Dendritic cell treated with granulocyte-macrophage colony-stimulating factor and Interleukin-4, amounts not matched to agents 40 ng/mL and 50 ng/mL, for 4 days (primary cell): ENCODE measurements at regions not wholly inside any gene's neighbourhood (a gene's known extent, or its start where the extent isn't known, plus 50 kb on each side); places are given as distances from the start of the nearest gene placed in this dataset.

Source experiments
- H3K27ac Mint-ChIP-seq: one replicate; pipeline ENCODE4 v1.8.0; 2022; ENCODE audit warnings: mild to moderate bottlenecking, mixed read lengths
- H3K27me3 Mint-ChIP-seq: one replicate; pipeline ENCODE4 v1.8.0; 2022; ENCODE audit warnings: mild to moderate bottlenecking, mixed read lengths
- H3K36me3 Mint-ChIP-seq: one replicate; pipeline ENCODE4 v1.8.0; 2022; ENCODE audit warnings: low read depth, mixed read lengths
- H3K4me1 Mint-ChIP-seq: one replicate; pipeline ENCODE4 v1.8.0; 2022; ENCODE audit warnings: low read depth, mixed read lengths
- H3K4me3 Mint-ChIP-seq: one replicate; pipeline ENCODE4 v1.8.0; 2022; ENCODE audit warnings: mild to moderate bottlenecking, moderate library complexity, mixed read lengths
- H3K9me3 Mint-ChIP-seq: one replicate; pipeline ENCODE4 v1.8.0; 2022; ENCODE audit warnings: mixed read lengths
- intact Hi-C: fragments of 100-400 bp; cut with micrococcal nuclease; formaldehyde crosslinking; loops from one replicate; pipeline ENCODE4 v1.15.0; 2022

DNA sequence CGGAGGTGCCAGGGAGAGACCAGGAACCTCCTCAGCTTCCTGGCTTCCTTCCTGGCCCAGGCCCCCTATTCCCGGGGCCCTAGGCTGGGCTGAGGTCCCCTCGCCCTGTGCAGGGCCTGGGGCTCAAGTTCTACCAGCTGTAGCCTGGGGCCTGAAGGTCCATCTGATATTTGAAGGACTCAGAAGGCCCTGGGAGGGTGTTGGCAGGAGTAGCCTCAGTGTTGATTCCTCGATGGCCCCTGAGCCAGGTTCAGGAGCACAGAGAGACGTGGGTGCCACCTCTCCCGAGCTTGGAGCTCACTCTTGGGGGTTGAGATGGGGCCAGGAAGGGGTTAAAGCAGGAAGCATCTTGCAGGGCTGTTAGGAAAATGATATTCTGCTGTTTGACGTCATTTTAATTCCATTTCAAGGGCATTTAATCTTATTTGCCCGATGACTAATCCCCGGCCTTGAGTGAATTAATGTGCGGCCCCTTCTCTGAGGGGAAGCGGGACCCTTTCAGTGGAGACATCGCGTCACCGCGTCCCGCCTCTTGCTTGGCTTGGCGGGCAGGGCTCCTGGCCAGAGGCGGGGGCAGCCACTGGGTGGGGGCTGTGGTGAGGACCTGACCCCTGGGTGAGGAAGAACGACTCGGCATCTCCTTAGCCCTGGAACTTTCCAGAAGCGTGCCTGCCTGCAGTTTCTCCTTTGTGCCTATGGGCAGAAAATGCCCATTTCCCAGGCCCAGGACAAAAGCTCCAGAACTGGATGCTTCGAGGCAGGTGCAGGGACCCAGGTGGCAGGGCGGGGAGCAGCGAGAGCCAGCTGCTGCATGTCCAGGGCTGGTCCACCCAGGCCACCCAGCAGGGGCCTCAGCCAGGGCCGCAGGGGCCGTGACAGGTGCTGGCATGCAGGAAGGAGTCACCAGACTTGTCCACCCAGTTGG is 158.3 kb downstream of the KIF26A start:
- no peaks in the 10 kb centered on the region for H3K27me3 Mint-ChIP-seq
- H3K9me3 Mint-ChIP-seq = peaks cover 7% of the 10 kb centered on the region
- no peak overlapping the region for H3K4me3 Mint-ChIP-seq
- no peak overlapping the region for H3K27ac Mint-ChIP-seq
- no peaks in the 10 kb centered on the region for H3K36me3 Mint-ChIP-seq
- intact Hi-C loops = no loop called here
- H3K4me1 Mint-ChIP-seq = no peaks in the 10 kb centered on the region

DNA sequence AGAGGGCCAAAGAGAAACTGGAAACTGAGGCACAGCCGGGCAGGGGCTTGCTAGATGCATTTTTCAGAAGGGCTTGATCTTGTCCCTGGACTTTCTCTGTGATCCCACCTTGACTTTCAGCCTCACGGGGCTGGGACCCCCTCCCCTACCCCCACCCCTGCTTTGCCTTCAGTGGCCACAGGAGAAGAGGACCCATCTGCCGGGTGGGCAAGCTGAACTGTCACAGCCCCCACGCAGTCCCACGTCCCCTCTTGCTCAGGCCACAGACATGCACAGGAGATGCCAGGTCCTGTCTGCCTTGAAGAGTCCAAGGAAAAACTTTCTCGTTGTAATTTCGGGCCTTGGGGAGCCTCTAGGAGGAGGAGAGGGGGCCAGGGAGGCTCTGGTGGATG is 158.9 kb downstream of the KIF26A start:
- no peaks in the 10 kb centered on the region for H3K4me1 Mint-ChIP-seq
- H3K27ac Mint-ChIP-seq = no peak overlapping the region
- no peaks in the 10 kb centered on the region for H3K36me3 Mint-ChIP-seq
- intact Hi-C loops = no loop called here
- H3K4me3 Mint-ChIP-seq = no peak overlapping the region
- H3K27me3 Mint-ChIP-seq = no peaks in the 10 kb centered on the region
- peaks cover 11% of the 10 kb centered on the region for H3K9me3 Mint-ChIP-seq

DNA sequence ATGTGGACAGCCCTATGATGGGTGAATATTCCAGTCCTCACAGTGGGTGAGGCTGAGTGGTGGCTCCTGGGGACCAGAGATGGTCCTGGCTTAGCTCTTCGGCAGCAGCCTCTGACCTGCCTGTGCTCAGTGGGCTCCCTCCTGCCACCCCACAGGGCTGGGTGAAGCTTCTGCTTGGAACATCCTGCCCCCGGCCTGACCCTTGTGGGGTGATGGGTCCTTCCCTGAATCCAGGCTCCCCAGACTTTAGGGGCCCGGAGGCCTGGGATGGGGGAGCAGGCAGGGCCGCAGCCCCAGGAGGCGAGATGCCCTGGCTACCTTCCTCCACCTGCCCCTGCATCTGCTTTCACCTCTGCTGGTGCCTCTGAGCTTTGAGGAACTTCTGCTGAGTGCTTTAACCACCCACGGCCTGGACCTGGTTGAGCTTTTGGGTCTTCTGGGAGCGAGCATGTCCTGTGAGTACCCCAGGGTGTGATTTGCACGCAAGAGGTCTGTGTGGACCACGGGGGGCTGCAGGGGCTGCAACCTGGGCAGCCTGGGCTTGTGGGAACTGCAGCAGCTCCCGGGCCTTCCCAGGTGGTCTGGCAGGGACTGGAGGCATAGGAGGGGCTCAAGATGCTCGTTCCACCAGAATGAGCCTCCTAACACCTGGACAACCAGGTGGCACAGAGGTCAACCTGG is 159.5 kb downstream of the KIF26A start:
- H3K4me3 Mint-ChIP-seq = no peak overlapping the region
- no peak overlapping the region for H3K27ac Mint-ChIP-seq
- H3K4me1 Mint-ChIP-seq = no peaks in the 10 kb centered on the region
- no peaks in the 10 kb centered on the region for H3K27me3 Mint-ChIP-seq
- no peaks in the 10 kb centered on the region for H3K36me3 Mint-ChIP-seq
- intact Hi-C loops = no loop called here
- peaks cover 11% of the 10 kb centered on the region for H3K9me3 Mint-ChIP-seq

DNA sequence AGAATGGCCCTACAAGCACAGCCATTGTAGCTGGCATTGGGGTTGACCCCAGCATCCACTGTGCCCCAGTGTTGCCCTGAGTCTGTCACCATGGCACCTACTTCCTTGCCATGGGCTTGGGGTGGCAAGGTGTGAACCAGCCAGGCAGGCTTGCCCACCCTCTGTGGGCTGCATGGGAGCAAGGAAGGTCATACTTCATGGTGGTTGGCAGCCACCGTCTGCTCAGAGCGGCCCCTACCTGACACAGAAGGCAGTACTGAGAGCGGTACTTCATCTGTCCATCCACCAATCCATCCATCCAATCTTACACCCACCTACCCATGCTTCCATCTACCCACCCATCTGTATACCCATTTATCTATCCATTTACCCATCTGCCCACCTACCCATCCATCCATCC is 160.1 kb downstream of the KIF26A start:
- no peaks in the 10 kb centered on the region for H3K4me1 Mint-ChIP-seq
- H3K27ac Mint-ChIP-seq = no peak overlapping the region
- H3K4me3 Mint-ChIP-seq = no peak overlapping the region

DNA sequence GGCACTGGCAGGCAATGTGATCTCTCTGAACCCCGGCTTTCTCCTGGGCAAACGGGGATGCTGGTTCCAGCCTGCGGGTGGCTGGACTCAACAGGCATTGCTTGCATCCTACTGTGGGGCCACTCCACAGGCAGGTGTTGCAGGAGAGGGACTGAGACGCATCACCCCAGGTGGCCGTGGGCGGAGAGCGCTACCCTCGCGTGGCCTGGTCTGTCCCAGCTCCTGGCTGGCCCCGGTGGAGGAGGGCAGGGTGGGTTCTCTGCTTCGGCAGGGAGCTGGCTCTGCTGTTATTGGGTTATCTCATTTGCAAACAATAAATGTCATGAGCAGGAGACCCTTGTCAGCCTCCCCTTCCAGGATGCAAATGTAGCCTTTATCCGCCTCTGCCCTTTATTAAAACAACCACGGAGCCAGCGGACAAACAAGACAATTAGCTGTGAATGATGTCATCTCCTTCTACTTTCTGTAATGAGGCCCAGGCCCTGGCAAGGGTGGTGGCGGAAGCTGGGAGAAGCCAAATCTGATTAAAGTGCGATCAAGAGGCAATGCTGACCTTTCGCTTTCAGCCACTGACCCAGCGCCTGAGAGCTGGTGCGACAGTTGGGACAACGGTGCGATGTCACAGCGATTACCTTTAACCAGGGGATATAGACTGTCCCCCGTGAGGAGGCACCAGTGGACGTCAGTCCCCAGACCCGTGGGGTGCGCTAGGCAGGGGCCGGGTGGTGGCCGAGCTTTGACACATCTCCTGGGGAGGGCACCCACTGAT is 161.8 kb downstream of the KIF26A start:
- Mint-ChIP-seq H3K36me3 (no peaks in the 10 kb centered on the region), H3K4me3 (no peak overlapping the region), H3K27ac (no peak overlapping the region), H3K9me3 (peaks cover 11% of the 10 kb centered on the region), H3K27me3 (no peaks in the 10 kb centered on the region), H3K4me1 (no peaks in the 10 kb centered on the region)
- intact Hi-C loops = no loop called here

More for the DNA sequence above, 160.1 kb downstream of the KIF26A start:
- Mint-ChIP-seq H3K27me3 (no peaks in the 10 kb centered on the region), H3K36me3 (no peaks in the 10 kb centered on the region), H3K9me3 (peaks cover 11% of the 10 kb centered on the region)
- intact Hi-C loops = no loop called here

DNA sequence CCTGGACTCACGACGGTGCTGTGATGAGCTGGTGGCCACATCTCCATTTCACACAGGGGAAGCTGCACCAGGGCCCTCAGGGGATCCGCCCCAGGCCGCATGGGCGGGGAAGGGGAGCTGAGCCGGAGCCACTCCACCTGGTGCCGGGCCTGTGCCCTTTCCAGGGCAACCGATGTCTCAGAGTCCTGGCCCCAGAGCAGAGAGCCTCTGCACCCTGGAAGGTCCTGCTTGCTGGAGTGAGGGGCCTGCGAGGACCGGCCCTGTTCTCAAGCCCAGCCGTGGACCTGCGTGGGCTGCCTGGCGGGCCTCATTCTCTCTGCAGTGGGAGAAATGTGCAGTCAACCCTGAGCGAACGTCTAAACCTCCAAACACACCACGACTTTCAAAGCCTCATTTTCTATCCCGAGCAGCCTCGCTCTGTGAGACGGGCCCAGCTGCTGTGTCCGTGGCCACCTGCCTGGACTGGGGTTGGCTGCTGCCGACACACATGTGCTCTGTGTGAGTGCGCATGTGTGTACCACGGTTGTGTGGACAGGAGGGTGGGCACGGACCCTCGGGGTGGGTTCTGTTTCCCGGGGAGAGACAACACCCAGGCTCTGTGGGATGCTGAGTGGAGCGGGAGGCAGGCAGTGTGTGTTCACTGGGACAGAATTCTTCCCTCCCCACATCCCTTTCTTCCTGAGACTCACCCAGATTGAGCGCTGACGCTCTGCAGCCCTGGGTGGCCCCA is 163.5 kb downstream of the KIF26A start:
- Mint-ChIP-seq H3K27me3 (no peaks in the 10 kb centered on the region), H3K4me3 (no peak overlapping the region), H3K9me3 (peaks cover 11% of the 10 kb centered on the region), H3K4me1 (no peaks in the 10 kb centered on the region), H3K27ac (no peak overlapping the region), H3K36me3 (no peaks in the 10 kb centered on the region)
- intact Hi-C loops = no loop called here

DNA sequence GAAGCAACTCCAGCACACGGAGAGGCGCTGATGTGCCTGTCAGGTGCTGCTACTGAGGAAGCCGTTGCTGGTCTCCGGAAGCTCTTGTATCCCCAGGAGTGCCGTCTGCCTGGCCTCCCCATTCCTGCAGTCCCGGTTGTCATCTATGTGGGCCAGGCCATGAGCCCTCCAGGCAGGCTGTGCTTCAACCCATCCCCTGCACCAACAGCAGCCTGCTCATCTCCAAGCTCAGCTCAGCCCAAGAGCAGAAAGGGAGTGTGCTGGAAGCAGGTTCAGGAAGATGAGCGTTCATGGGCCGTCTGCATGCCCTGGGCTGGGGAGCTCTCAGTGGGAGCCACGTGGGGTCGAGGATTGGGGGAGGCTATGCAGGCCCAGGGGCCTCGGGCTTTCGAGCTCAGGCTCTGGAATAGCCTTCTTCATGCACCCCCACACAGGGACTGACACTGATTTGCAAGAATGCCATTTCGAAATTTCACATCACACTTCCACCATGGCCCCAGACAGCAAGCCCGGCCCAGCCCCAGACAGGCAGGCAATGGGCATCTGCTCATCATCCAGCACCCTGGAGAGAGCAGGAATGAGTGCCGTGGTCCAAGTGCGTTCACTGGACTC is 164.5 kb downstream of the KIF26A start:
- no peaks in the 10 kb centered on the region for H3K27me3 Mint-ChIP-seq
- intact Hi-C loops = no loop called here

DNA sequence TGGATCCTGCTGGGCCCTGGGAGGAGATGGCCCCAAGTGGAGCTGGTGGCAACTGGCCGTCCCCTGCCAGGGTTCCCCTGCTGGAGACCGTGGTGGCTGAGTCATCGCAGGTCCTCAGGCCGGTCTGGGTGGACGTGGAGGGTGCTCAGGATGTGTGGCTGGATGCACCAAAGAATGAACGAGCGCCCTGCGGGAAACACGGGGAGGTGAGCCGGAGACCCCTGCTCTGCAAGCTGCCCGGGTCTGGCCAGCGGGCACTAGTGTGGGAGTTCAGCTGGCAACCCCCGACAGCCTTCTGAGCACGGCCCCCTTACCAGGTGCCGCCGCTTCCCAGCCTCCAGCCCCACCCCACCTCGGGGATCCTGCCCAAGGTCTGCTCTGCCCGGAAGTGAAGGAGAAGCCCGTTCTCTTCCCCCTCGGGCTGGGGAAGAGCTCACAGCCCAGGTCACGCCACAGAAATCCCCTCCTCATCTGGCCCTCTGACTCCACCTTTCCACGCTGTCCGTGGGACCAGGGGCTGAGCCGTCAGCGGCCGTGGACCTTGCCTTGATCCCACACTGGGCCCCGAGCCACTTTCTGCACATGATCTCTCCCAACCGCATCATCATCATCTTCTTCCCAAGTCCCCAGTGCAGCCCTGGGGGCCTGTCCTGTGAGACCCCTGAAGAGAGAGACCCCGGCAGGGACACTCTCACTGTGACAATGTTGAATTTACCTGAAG is 165.5 kb downstream of the KIF26A start:
- Mint-ChIP-seq H3K27me3 (no peaks in the 10 kb centered on the region), H3K9me3 (peaks cover 11% of the 10 kb centered on the region), H3K4me1 (no peaks in the 10 kb centered on the region), H3K36me3 (no peaks in the 10 kb centered on the region), H3K4me3 (no peak overlapping the region), H3K27ac (no peak overlapping the region)
- intact Hi-C loops = no loop called here

More for the DNA sequence above, 164.5 kb downstream of the KIF26A start:
- Mint-ChIP-seq H3K4me3 (no peak overlapping the region), H3K36me3 (no peaks in the 10 kb centered on the region), H3K4me1 (no peaks in the 10 kb centered on the region), H3K9me3 (peaks cover 11% of the 10 kb centered on the region), H3K27ac (no peak overlapping the region)

DNA sequence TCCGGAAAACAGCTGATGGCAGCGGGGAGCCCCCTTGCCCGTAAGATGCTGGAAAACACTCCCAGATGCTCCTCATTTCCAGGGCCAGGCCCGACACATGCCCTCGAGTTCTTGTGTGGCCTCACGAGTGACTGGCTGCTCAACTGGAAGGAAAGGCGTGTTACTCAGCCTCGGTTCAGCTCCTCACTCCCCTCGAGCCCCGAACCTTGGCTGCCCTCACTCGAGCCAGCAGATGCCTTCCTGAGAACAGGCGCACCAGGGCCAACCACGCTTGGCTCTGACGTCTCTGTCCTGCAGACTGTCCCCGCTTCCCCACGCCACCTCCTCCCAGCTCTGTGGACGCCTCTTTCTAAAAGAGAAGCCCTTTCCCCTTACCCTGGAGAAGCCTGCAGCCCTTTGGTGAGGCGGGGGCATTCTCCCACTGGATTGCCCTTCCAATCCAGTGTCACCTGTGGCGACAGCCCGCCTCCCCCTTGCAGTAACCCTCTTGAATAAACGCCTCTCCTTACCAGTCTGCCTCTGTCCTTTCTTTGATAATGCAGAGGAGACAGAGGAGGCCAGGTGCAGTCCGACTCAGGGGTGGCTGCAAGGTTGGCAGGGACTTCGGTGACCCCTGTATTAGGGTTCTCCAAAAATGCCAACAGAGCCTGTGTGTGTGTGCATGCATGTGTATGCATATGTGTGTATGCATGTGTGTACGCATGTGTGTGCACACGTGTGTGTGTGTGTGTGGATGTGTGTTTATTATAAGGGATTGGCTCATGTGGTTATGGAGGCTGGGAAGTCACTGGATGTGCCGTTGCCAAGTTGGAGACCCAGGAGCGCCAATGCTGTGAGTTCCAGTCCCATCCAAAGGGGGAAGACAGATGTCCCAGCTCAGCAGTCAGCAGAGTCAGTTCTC is 166.3 kb downstream of the KIF26A start:
- H3K36me3 Mint-ChIP-seq = no peaks in the 10 kb centered on the region
- H3K27ac Mint-ChIP-seq = no peak overlapping the region
- H3K9me3 Mint-ChIP-seq = peaks cover 11% of the 10 kb centered on the region
- no peaks in the 10 kb centered on the region for H3K4me1 Mint-ChIP-seq
- no peaks in the 10 kb centered on the region for H3K27me3 Mint-ChIP-seq
- intact Hi-C loops = no loop called here
- H3K4me3 Mint-ChIP-seq = no peak overlapping the region

DNA sequence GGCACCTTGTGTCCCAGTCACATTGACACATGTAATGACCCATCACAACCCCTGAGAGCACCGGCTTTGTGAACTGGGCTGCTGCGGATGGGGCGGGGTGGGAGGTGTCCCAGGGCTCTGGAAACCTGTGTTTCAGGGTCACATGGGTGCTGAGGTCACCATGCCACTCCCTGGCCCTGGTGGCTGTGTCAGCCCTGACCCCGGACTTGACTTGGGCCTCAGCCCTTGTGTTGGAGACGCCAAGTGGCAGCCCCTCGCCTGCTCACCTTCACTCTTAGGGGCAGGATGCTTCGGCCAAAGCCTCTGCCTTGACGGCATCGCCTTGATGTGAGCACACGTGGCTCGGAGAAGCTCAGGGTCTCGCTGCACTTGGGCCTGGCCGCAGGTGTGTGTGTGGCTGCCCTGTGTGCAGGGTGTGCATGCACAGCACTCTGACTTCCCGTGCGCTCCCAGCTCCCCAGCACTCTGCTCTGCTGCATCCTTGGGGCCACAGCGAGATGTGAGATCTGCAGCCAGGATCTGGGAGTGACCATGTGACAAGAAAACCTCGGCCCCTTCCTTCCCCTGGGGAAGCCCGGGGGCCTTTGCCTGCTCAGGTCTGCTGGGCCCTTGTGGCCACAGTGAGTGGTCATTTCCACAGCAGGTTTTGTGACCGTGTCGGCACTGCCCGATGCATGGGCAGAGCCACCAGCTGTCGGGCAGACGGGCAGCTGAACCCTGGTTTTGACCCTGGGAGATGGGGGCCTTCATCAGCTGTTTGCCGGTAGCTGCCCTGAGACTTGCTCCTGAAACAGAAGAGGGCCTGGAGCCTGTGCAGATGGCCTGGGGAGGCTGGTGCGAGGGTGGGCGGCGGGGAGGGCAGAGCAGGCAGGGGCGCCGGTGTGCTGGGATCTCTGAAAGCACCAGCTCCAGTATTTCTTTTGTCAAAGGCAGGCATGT is 167.4 kb downstream of the KIF26A start:
- H3K4me3 Mint-ChIP-seq = no peak overlapping the region
- intact Hi-C loops = no loop called here
- no peaks in the 10 kb centered on the region for H3K4me1 Mint-ChIP-seq
- H3K36me3 Mint-ChIP-seq = no peaks in the 10 kb centered on the region
- H3K9me3 Mint-ChIP-seq = peaks cover 20% of the 10 kb centered on the region
- H3K27me3 Mint-ChIP-seq = no peaks in the 10 kb centered on the region
- no peak overlapping the region for H3K27ac Mint-ChIP-seq

DNA sequence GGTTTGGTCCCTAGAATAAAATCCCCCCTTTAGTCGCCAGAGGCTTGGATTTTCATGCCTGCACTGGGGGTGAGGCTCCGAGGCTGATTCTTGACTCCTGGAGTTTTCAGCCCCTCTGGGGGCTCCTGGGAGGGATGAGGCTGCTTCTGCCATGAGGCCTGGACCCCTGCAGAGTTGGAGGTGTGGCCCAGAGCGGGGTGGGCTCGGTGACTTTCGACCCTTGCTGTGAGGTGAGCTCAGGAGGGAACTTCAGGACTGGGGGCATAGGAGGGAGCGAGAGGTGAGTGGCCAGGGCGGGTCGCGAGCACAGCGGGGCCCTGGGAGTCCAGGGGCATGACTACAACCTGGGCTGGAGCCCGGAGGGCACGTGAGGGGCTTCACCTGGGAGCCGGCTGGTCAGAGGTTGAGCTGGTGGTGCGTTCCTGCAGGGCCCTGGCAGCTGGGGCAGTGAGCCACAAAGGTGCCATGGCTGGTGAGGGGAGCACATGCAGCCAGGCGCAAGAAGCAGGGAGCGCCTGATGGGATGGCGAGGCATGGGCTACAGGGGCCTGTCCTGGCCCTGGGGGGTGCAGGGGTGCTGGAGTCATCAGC is 168.2 kb downstream of the KIF26A start:
- no peaks in the 10 kb centered on the region for H3K27me3 Mint-ChIP-seq
- no peaks in the 10 kb centered on the region for H3K36me3 Mint-ChIP-seq
- no peak overlapping the region for H3K27ac Mint-ChIP-seq
- intact Hi-C loops = no loop called here
- H3K4me1 Mint-ChIP-seq = no peaks in the 10 kb centered on the region
- H3K4me3 Mint-ChIP-seq = no peak overlapping the region
- H3K9me3 Mint-ChIP-seq = peaks cover 13% of the 10 kb centered on the region
